Small intestine (tissue), 7 donors: ENCODE measurements at regions not wholly inside any gene's neighbourhood (a gene's known extent, or its start where the extent isn't known, plus 50 kb on each side); places are given as distances from the start of the nearest gene placed in this dataset.

Source experiments
- DNase-seq, 2 donors: peaks; one replicate each; pipeline versions ENCODE4 v3.0.0 to v3.0.0-alpha.2; 2013
- FAIRE-seq: peaks from 2 replicates; lab custom pipeline; 2012; peaks lifted over from hg19 to GRCh38; lab: Jason Lieb, UNC
- H3K27ac ChIP-seq, 3 donors: one replicate each; pipeline ENCODE4 v1.5.1; 2013; ENCODE audit warnings: low read length in 2 of 3, mild to moderate bottlenecking in 2 of 3, control low read depth in 1 of 3, inconsistent platforms in 1 of 3, low read depth in 1 of 3, moderate library complexity in 1 of 3
- H3K27me3 ChIP-seq, 3 donors: one replicate each; pipeline ENCODE4 v1.6.1; 2013; ENCODE audit warnings: low read length in 3 of 3, inconsistent platforms in 1 of 3; ENCODE audit not compliant: control insufficient read depth in 3 of 3, insufficient read depth in 3 of 3
- H3K36me3 ChIP-seq, 3 donors: one replicate each; pipeline ENCODE4 v1.6.1; 2013; ENCODE audit warnings: low read length in 3 of 3, inconsistent platforms in 1 of 3, low read depth in 1 of 3, mild to moderate bottlenecking in 1 of 3, moderate library complexity in 1 of 3; ENCODE audit not compliant: control insufficient read depth in 3 of 3, insufficient read depth in 2 of 3
- H3K4me1 ChIP-seq, 3 donors: one replicate each; pipeline ENCODE4 v1.6.1; 2013; ENCODE audit warnings: low read length in 2 of 3, inconsistent platforms in 1 of 3, low read depth in 1 of 3, mild to moderate bottlenecking in 1 of 3, moderate library complexity in 1 of 3; ENCODE audit not compliant: control insufficient read depth in 3 of 3, insufficient read depth in 2 of 3
- H3K4me3 ChIP-seq, 3 donors: one replicate each; pipeline ENCODE4 v1.5.1; 2013; ENCODE audit warnings: low read length in 3 of 3, control low read depth in 1 of 3, inconsistent platforms in 1 of 3, low read depth in 1 of 3, mild to moderate bottlenecking in 1 of 3, moderate library complexity in 1 of 3
- H3K9me3 ChIP-seq, 2 donors: one replicate each; pipeline ENCODE4 v1.6.1; 2013; ENCODE audit warnings: low read depth in 1 of 2, low read length in 1 of 2; ENCODE audit not compliant: control insufficient read depth in 2 of 2, insufficient read depth in 1 of 2
- WGBS, 3 donors: extraction: QIAGEN DNeasy Blood & Tissue Kit; methylation state at CpG; one replicate each; pipeline ENCODE4 v1.1.7; 2013; 5-methylcytosine and 5-hydroxymethylcytosine counted together
- donor health status: healthy with polysubstance abuse.
- donor health status: control.
- donor health status: control.
- donor health status: Bipolar disorder and iron deficiency.
- donor health status: healthy.

DNA sequence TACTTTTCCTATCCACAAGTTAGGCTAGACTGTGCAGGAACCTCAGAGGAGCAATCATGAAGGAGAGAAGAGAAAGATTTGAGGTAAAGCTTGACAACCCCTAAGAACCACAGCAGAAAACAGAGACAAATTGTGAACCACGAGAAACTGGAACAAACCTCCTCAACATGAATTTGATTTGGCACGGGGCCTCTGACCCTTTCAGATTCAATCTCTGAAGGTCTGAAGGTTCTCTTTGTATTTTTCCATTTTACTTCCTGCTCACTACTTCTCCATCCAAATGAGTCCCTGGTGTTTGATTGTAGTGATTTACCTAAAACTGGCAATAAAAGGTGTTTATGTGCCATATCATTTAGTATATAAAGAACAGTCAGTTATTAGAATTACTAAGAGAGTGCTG lies 126.1 kb upstream of the STXBP5 start:
- FAIRE-seq (no peak), DNase-seq (no peak)
- Histone ChIP-seq H3K27ac (no peak overlapping the region), H3K4me1 (no peaks in the 10 kb centered on the region), H3K27me3 (no peaks in the 10 kb centered on the region), H3K36me3 (no peaks in the 10 kb centered on the region), H3K4me3 (no peak overlapping the region), H3K9me3 (no peaks in the 10 kb centered on the region)
- WGBS, 3 donors: 29 to 49% (median 31%) methylated on average over 2 of the region's 2 CpGs

DNA sequence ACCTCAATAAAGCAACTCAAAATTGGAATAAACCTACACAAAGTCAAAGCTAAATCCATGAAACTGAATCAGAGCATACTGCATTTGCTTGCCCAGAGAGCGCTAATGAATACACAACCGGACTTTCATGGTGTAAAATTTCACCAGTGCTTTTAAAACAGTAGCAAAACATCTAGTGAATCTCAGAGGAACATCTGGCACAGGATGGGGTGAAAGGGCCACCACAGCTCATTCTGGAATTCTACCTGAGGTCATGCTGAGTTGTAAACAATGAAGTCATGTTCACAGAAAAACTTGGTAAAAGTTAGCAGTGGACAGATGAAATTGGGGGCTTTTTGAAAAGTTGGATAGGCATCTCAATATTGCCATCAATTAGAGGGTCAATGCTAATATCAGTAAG lies 125.6 kb upstream of the STXBP5 start:
- no peak overlapping the region for H3K4me3 ChIP-seq
- no peaks in the 10 kb centered on the region for H3K36me3 ChIP-seq
- H3K9me3 ChIP-seq: no peaks in the 10 kb centered on the region
- no peak overlapping the region for H3K27ac ChIP-seq
- FAIRE-seq (no peak), DNase-seq (no peak)
- H3K27me3 ChIP-seq: no peaks in the 10 kb centered on the region
- no peaks in the 10 kb centered on the region for H3K4me1 ChIP-seq
- 91 to 97% (median 97%) methylated on average over 2 of the region's 2 CpGs for WGBS, 3 donors

DNA sequence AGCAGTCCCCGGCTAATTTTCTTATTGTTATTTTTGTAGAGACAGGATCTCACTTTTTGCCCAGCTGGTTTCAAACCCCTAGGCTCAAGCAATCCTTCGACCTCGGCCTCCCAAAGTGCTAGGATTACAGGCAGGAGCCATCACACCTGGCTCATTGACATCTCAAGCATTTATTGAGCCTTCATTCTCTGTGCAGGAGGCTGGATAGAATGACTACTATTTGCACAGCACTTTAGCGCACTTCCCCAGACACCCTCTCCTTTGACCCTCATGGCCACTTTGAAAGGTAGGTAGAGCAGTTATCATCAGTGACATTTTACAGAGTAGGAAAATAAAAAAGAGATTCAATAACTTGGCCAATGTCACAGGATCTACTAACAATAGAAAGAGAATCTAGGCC lies 124.0 kb upstream of the STXBP5 start:
- no peaks in the 10 kb centered on the region for H3K9me3 ChIP-seq
- no peaks in the 10 kb centered on the region for H3K4me1 ChIP-seq
- no peak overlapping the region for H3K27ac ChIP-seq
- WGBS, 3 donors: 90 to 93% (median 93%) methylated on average over 4 of the region's 4 CpGs
- FAIRE-seq (no peak), DNase-seq (no peak)
- no peak overlapping the region for H3K4me3 ChIP-seq
- no peaks in the 10 kb centered on the region for H3K36me3 ChIP-seq
- no peaks in the 10 kb centered on the region for H3K27me3 ChIP-seq

DNA sequence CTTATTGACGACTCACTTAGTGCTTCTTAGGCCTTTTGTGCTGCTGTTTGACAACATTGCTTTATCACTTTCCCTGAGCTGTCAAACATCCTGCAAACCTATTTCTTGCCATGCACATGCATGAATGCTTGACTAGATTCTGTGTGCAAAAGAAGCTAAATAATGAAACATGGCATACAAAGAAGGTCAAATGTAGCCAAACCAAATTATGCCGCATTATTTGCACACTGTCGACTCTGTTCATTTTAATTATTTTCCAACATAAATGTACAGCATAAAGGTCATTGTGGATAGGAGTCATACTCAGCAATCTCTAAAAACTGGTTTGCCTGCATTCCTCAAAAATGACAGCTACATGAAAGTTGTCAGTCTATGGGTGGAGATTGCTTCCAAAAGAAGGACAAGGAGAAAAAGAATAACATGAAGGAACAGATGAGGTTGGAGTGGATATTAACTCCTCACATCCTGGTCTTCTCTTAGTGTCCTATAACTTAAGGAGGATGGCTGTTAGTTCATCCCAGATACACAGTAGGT lies 123.1 kb upstream of the STXBP5 start:
- Histone ChIP-seq H3K9me3 (no peaks in the 10 kb centered on the region), H3K27me3 (no peaks in the 10 kb centered on the region), H3K27ac (no peak overlapping the region), H3K36me3 (no peaks in the 10 kb centered on the region), H3K4me1 (no peaks in the 10 kb centered on the region), H3K4me3 (no peak overlapping the region)
- DNase-seq: peak; percentile 50 to 87
- no peak for FAIRE-seq
- WGBS, 3 donors: 18 to 51% (median 38%) methylated on average over 3 of the region's 3 CpGs

DNA sequence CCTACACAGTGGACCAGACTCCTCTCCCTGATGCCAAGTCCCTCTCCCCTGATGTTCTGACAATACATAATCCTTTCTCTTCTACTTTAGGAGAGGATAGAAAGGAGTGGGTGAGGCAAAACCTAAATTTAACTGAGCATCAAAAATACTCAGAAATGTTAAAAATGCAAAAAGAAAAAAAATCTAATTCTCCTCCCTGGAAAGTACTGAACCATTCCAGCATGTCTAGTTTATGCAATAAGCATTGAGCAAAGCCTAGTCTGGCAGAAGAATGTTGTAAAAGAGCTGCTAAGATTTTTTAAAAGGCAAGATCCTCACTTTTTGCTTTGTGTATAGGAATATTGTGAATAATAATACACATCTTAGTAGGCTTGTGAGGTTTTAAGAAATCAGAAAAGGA lies 116.6 kb upstream of the STXBP5 start:
- FAIRE-seq: no peak
- Histone ChIP-seq H3K4me3 (no peak overlapping the region), H3K27ac (no peak overlapping the region), H3K27me3 (no peaks in the 10 kb centered on the region), H3K36me3 (no peaks in the 10 kb centered on the region), H3K4me1 (no peaks in the 10 kb centered on the region), H3K9me3 (peaks cover 0 to 13% of the 10 kb centered on the region in 2 donors)
- no peak for DNase-seq

DNA sequence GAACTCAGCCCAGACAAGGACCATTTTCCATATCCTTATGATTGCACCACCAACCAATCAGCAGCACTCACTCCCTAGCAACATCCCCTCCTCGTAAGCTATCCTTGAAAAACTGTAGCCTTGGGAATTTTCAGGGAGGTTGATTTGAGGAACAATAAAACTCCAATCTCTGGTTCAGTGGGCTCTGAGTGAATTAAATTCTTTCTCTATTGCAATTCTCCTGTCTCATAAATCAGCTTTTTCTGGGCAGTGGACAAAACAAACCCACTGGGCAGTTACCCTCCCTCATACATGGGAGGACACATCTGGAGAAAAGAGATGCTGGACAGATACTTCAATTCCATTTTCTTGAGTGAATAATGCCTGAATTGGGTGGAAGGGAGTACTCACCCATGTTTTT lies 115.4 kb upstream of the STXBP5 start:
- WGBS, 3 donors: 79 to 93% (median 86%) methylated on average over 1 of the region's 1 CpG
- Histone ChIP-seq H3K4me3 (no peak overlapping the region), H3K36me3 (no peaks in the 10 kb centered on the region), H3K27ac (no peak overlapping the region), H3K27me3 (no peaks in the 10 kb centered on the region), H3K4me1 (no peaks in the 10 kb centered on the region), H3K9me3 (peaks cover 0 to 13% of the 10 kb centered on the region in 2 donors)
- DNase-seq (no peak), FAIRE-seq (no peak)

DNA sequence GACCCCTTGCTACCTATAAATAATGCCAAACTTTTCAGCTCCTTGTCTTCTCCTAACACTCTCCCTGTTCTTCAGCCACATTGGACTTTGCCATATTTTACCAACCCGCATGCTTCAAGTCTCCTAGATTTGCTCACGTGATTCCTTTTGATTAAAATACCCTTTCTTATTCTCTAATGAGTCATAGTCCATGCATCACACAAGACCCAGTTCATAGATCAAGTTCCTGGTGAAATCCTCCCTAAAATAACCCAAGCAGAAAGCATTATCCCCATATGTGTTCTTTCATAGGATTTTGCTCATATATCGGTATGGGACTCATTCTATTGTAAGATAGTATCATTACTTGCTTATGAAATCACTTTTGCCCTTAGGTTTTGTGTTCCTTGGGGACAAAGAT lies 108.9 kb upstream of the STXBP5 start:
- no peak overlapping the region for H3K4me3 ChIP-seq
- no peaks in the 10 kb centered on the region for H3K27me3 ChIP-seq
- FAIRE-seq (no peak), DNase-seq (peak in 1 of 2 donors; percentile 10)
- H3K9me3 ChIP-seq: no peaks in the 10 kb centered on the region
- 79 to 91% (median 83%) methylated on average over 3 of the region's 3 CpGs for WGBS, 3 donors
- H3K4me1 ChIP-seq: no peaks in the 10 kb centered on the region
- no peaks in the 10 kb centered on the region for H3K36me3 ChIP-seq
- H3K27ac ChIP-seq: no peak overlapping the region

DNA sequence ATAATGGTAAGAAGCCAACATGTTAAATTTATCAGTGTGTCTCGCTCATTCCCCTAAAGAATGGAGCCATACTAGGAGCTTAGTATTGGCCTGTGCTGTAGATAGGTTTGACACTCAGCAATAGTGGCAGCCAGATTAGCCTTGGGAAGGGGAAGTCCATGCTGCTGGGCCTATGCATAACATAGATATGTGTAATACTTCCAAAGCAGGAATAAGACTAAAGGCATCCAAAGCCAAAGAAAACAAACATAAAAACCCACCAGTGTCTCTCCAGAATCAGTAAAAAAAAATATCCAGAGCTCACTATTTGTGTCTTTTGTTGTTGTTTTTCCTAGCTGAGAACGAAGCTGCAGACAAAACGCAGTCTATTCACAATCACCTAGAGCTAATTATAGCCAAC lies 104.2 kb upstream of the STXBP5 start:
- DNase-seq (no peak), FAIRE-seq (no peak)
- Histone ChIP-seq H3K9me3 (no peaks in the 10 kb centered on the region), H3K27me3 (no peaks in the 10 kb centered on the region), H3K27ac (no peak overlapping the region), H3K36me3 (no peaks in the 10 kb centered on the region), H3K4me1 (no peaks in the 10 kb centered on the region), H3K4me3 (no peak overlapping the region)
- 87 to 98% (median 91%) methylated on average over 3 of the region's 3 CpGs for WGBS, 3 donors

DNA sequence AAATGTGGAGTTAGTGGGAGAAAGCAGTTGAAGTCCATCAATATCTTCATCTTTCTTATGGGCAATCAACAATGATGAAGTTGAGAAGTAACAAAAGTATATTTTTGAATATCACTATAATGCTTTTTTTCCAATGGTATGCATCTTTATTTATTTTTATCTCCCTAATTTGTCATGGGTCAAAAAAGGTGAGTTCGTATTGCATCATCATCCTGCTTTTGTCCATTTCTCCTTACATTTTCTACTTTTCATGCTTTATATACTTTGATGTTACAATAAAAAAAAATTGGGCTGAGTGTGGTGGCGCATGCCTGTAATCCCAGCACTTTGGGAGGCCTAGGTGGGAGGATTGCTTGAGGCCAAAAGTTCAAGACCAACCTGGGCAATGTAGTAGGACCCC lies 101.2 kb upstream of the STXBP5 start:
- DNase-seq (no peak), FAIRE-seq (no peak)
- no peak overlapping the region for H3K27ac ChIP-seq
- no peak overlapping the region for H3K4me3 ChIP-seq
- no peaks in the 10 kb centered on the region for H3K27me3 ChIP-seq
- no peaks in the 10 kb centered on the region for H3K4me1 ChIP-seq
- no peaks in the 10 kb centered on the region for H3K9me3 ChIP-seq
- 90 to 93% (median 91%) methylated on average over 2 of the region's 2 CpGs for WGBS, 3 donors
- no peaks in the 10 kb centered on the region for H3K36me3 ChIP-seq
